CD14-positive monocyte (primary cell): ENCODE measurements at regions not wholly inside any gene's neighbourhood (a gene's known extent, or its start where the extent isn't known, plus 50 kb on each side); places are given as distances from the start of the nearest gene placed in this dataset.

Experiments
- DNase-seq, 3 donors: peaks; one replicate each; pipeline ENCODE4 v3.0.0-alpha.2; 2011 to 2022
- H2AFZ ChIP-seq: 2 replicates; pipeline ENCODE4 v1.6.0; 2012; ENCODE audit warnings: mild to moderate bottlenecking, low read depth, low read length, inconsistent platforms; ENCODE audit not compliant: insufficient read depth, poor library complexity, severe bottlenecking
- H3K27ac ChIP-seq, 2 donors: 1 replicate in 1 of 2; 2 replicates in 1 of 2; pipeline ENCODE4 v1.5.1; 2012 to 2013; ENCODE audit warnings: low read length in 2 of 2, control low read depth in 1 of 2, inconsistent platforms in 1 of 2, low read depth in 1 of 2, mild to moderate bottlenecking in 1 of 2
- H3K27me3 ChIP-seq, 2 donors: one replicate each; pipeline versions ENCODE4 v1.6.0 to v1.6.1; 2011 to 2013; ENCODE audit warnings: low read length in 2 of 2; ENCODE audit not compliant: control insufficient read depth in 2 of 2, insufficient read depth in 2 of 2
- H3K36me3 ChIP-seq, 2 donors: replicated peaks in 1 of 2; 1 replicate in 1 of 2; 2 replicates in 1 of 2; pipeline versions ENCODE4 v1.5.1 to v1.6.1; 2012 to 2013; ENCODE audit warnings: low read length in 2 of 2, control low read depth in 1 of 2, inconsistent platforms in 1 of 2, mild to moderate bottlenecking in 1 of 2; ENCODE audit not compliant: insufficient read depth in 2 of 2, control insufficient read depth in 1 of 2
- H3K4me1 ChIP-seq, 2 donors: 1 replicate in 1 of 2; 2 replicates in 1 of 2; pipeline versions ENCODE4 v1.5.1 to v1.6.1; 2012 to 2013; ENCODE audit warnings: low read length in 2 of 2, control low read depth in 1 of 2, inconsistent platforms in 1 of 2, mild to moderate bottlenecking in 1 of 2, moderate library complexity in 1 of 2; ENCODE audit not compliant: insufficient read depth in 2 of 2, control insufficient read depth in 1 of 2
- H3K4me2 ChIP-seq: replicated peaks from 2 replicates; pipeline ENCODE3; 2012; ENCODE audit warnings: low read length, moderate library complexity, mild to moderate bottlenecking; ENCODE audit not compliant: poor library complexity, severe bottlenecking; ENCODE audit errors: extremely low read depth
- H3K4me3 ChIP-seq, 3 experiments: fragments of 200-600 bp in 1 of 3; sonication (generic) in 1 of 3; replicated peaks in 1 of 3; 1 replicate in 2 of 3; 2 replicates in 1 of 3; pipeline ENCODE4 v1.5.1; 2011 to 2013; ENCODE audit warnings: low read length in 3 of 3, mild to moderate bottlenecking in 3 of 3, control low read depth in 2 of 3, low read depth in 2 of 3, inconsistent platforms in 1 of 3, moderate library complexity in 1 of 3
- H3K79me2 ChIP-seq: 2 replicates; pipeline ENCODE4 v1.6.0; 2012; ENCODE audit warnings: mild to moderate bottlenecking, control low read depth, inconsistent platforms, low read length, moderate library complexity; ENCODE audit not compliant: insufficient read depth
- H3K9ac ChIP-seq: 2 replicates; pipeline ENCODE4 v1.6.0; 2017; ENCODE audit warnings: low read length, mild to moderate bottlenecking; ENCODE audit not compliant: insufficient read depth, poor library complexity, severe bottlenecking
- H3K9me3 ChIP-seq, 2 donors: replicated peaks in 1 of 2; 1 replicate in 1 of 2; 2 replicates in 1 of 2; pipeline versions ENCODE4 v1.5.1 to v1.6.1; 2012 to 2013; ENCODE audit warnings: low read length in 2 of 2, control low read depth in 1 of 2; ENCODE audit not compliant: control insufficient read depth in 1 of 2, insufficient read depth in 1 of 2
- H4K20me1 ChIP-seq: 2 replicates; pipeline ENCODE4 v1.6.0; 2012; ENCODE audit warnings: mild to moderate bottlenecking, low read length, control low read depth, moderate library complexity; ENCODE audit not compliant: insufficient read depth
- H3K27ac Mint-ChIP-seq, 7 donors: one replicate each; pipeline ENCODE4 v1.8.0; 2020; ENCODE audit warnings: mild to moderate bottlenecking in 7 of 7, mixed read lengths in 7 of 7, moderate library complexity in 6 of 7, inconsistent platforms in 2 of 7
- H3K27me3 Mint-ChIP-seq, 3 donors: one replicate each; pipeline ENCODE4 v1.8.0; 2021 to 2022; ENCODE audit warnings: low read depth in 3 of 3, mild to moderate bottlenecking in 3 of 3, mixed read lengths in 3 of 3, moderate library complexity in 3 of 3, inconsistent platforms in 1 of 3
- H3K36me3 Mint-ChIP-seq, 2 donors: one replicate each; pipeline ENCODE4 v1.8.0; 2020; ENCODE audit warnings: mixed read lengths in 2 of 2, inconsistent platforms in 1 of 2, mild to moderate bottlenecking in 1 of 2
- H3K4me1 Mint-ChIP-seq: one replicate; pipeline ENCODE4 v1.8.0; 2020; ENCODE audit warnings: mild to moderate bottlenecking, mixed read lengths
- H3K4me3 Mint-ChIP-seq, 2 donors: one replicate each; pipeline ENCODE4 v1.8.0; 2020; ENCODE audit warnings: mild to moderate bottlenecking in 2 of 2, mixed read lengths in 2 of 2, moderate library complexity in 1 of 2
- H3K9me3 Mint-ChIP-seq, 7 donors: one replicate each; pipeline ENCODE4 v1.8.0; 2020 to 2022; ENCODE audit warnings: mixed read lengths in 7 of 7, mild to moderate bottlenecking in 6 of 7, moderate library complexity in 6 of 7, inconsistent platforms in 2 of 7
- WGBS: methylation state at CpG from one replicate; pipeline ENCODE4 v1.1.5; 2013; ENCODE audit warnings: missing lambda C conversion rate; ENCODE audit not compliant: insufficient coverage; 5-methylcytosine and 5-hydroxymethylcytosine counted together
- intact Hi-C, 2 donors: fragments of 100-400 bp; cut with micrococcal nuclease; formaldehyde crosslinking; loops; one replicate each; pipeline versions ENCODE4 v1.15.0 to v1.15.1; 2023
- TF ChIP-seq, protein P1 (sequence below): fragments of 200-600 bp; IDR thresholded peaks from one replicate; pipeline ENCODE4 v1.8.0; 2022; ENCODE audit warnings: antibody characterized with exemption, mild to moderate bottlenecking

DNA sequence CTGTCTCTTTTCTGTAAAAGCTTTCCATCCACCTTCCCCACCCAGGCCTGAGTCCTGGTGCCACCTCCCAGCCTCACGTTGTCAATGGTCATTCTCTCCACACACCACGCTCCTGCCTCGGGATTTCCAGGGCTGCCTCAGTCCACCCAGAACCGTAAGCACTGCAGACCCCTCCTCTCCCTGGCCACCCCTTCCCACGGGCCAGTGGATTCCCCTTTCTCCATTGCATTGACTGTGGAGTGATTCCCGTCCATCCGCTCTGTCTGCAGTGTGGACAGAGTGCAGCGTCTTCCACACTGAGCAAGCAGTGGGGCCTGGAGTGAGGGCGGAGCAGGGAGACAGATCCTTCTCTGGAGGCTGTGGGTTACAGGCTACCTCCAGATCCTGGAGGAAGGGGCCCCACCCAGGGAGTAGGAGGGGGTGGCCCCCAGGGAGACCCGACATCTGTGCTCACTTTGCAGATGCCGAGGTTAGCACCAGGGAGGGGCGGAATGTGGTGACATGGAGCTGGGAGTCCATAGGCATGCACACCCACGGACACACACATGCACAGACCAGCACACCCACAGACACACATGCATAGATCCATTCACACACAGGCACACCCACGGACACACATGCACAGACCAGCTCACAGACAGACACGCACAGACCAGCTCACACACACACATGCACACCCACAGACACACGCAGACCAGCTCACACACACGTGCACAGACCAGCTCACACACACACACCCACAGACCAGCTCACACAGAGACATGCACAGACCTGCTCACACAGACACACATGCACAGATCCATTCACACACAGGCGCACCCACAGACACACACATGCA, 109.6 kb upstream of the B3GAT1 start:
- H3K4me1 ChIP-seq = no peaks in the 10 kb centered on the region
- Mint-ChIP-seq H3K27ac (peak overlapping the region in 1 of 7 donors; percentile 54), H3K9me3 (peaks cover 2 to 19% (median 7%) of the 10 kb centered on the region in 7 donors), H3K27me3 (peaks cover 2 to 9% (median 3%) of the 10 kb centered on the region in 3 donors), H3K4me1 (no peaks in the 10 kb centered on the region), H3K4me3 (no peak overlapping the region), H3K36me3 (no peaks in the 10 kb centered on the region)
- H3K27me3 ChIP-seq = no peaks in the 10 kb centered on the region
- H4K20me1 ChIP-seq = no peaks in the 10 kb centered on the region
- no peak overlapping the region for H3K27ac ChIP-seq
- no peak overlapping the region for H3K4me2 ChIP-seq
- TF ChIP-seq, protein P1, sequence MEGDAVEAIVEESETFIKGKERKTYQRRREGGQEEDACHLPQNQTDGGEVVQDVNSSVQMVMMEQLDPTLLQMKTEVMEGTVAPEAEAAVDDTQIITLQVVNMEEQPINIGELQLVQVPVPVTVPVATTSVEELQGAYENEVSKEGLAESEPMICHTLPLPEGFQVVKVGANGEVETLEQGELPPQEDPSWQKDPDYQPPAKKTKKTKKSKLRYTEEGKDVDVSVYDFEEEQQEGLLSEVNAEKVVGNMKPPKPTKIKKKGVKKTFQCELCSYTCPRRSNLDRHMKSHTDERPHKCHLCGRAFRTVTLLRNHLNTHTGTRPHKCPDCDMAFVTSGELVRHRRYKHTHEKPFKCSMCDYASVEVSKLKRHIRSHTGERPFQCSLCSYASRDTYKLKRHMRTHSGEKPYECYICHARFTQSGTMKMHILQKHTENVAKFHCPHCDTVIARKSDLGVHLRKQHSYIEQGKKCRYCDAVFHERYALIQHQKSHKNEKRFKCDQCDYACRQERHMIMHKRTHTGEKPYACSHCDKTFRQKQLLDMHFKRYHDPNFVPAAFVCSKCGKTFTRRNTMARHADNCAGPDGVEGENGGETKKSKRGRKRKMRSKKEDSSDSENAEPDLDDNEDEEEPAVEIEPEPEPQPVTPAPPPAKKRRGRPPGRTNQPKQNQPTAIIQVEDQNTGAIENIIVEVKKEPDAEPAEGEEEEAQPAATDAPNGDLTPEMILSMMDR = no peak
- H3K4me3 ChIP-seq = no peak overlapping the region
- WGBS = 85% methylated on average over 13 of the region's 18 CpGs
- H2AFZ ChIP-seq = no peak overlapping the region
- intact Hi-C loops = no loop called here
- H3K9ac ChIP-seq = no peak overlapping the region
- peaks cover 0 to 7% of the 10 kb centered on the region in 2 donors for H3K9me3 ChIP-seq
- no peak for DNase-seq
- no peaks in the 10 kb centered on the region for H3K79me2 ChIP-seq
- H3K36me3 ChIP-seq = no peaks in the 10 kb centered on the region

DNA sequence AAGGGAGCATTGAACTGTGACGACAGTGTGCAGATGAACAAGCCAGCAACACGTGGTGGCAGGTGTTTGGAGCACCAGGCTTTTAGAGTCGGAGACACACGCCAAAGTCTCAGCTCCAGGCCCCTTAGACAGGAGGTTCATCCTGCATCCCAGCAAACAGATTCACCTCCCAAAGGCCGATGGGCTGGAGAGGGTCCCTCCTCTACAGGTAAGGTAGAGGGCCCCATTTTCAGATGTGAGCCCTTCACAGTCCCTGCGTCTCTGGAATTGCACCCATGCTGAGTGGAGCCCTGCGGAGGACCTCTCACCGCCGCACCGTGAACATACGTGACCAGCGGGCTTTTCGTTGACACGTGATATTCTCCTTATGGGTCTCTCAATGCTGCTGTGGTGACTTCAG, 109.0 kb upstream of the B3GAT1 start:
- H3K9me3 ChIP-seq = peaks cover 0 to 7% of the 10 kb centered on the region in 2 donors
- no peaks in the 10 kb centered on the region for H3K27me3 ChIP-seq
- H3K27ac ChIP-seq = no peak overlapping the region
- WGBS = 96% methylated on average over 11 of the region's 14 CpGs
- no peaks in the 10 kb centered on the region for H3K4me1 ChIP-seq
- H3K4me3 ChIP-seq = no peak overlapping the region
- no peaks in the 10 kb centered on the region for H3K4me1 Mint-ChIP-seq
- no peaks in the 10 kb centered on the region for H3K36me3 ChIP-seq
- no peak overlapping the region for H3K4me2 ChIP-seq
- no peak for DNase-seq
- no peak overlapping the region for H3K9ac ChIP-seq
- no peak overlapping the region for H2AFZ ChIP-seq
- no peaks in the 10 kb centered on the region for H3K36me3 Mint-ChIP-seq
- intact Hi-C loops = no loop called here
- peaks cover 2 to 19% (median 7%) of the 10 kb centered on the region in 7 donors for H3K9me3 Mint-ChIP-seq
- no peak overlapping the region for H3K4me3 Mint-ChIP-seq
- H3K27me3 Mint-ChIP-seq = peaks cover 3 to 9% (median 4%) of the 10 kb centered on the region in 3 donors
- H4K20me1 ChIP-seq = no peaks in the 10 kb centered on the region
- H3K79me2 ChIP-seq = no peaks in the 10 kb centered on the region
- H3K27ac Mint-ChIP-seq = no peak overlapping the region
- TF ChIP-seq, protein P1 = no peak
